Endothelial cell of umbilical vein (primary cell): ENCODE measurements at regions not wholly inside any gene's neighbourhood (a gene's known extent, or its start where the extent isn't known, plus 50 kb on each side); places are given as distances from the start of the nearest gene placed in this dataset.

Experiments used
- BruUV-seq: library from RNA; stranded (reverse); fragments of 400-500 nt; replicated peaks from 2 replicates; lab custom pipeline; 2021; lab: Mats Ljungman, UMichigan
- CTCF ChIA-PET: fragments of 300-600, 350-600 bp; sonication (Branson Sonifier 250); formaldehyde crosslinking; loops from one replicate; lab custom pipeline; 2021; ENCODE audit warnings: antibody characterized with exemption, inconsistent platforms; lab: Charles Lee
- POLR2A ChIA-PET: fragments of 300-600, 350-600 bp; sonication (Branson Sonifier 250); formaldehyde crosslinking; loops from one replicate; lab custom pipeline; 2021; ENCODE audit warnings: antibody characterized with exemption, inconsistent platforms; lab: Charles Lee
- DNase-seq: peaks from one replicate; pipeline ENCODE4 v3.0.0-alpha.2; 2011; ENCODE audit warnings: low read depth, low spot score
- FAIRE-seq: peaks from 2 replicates; lab custom pipeline; 2011; peaks lifted over from hg19 to GRCh38; lab: Jason Lieb, UNC
- H2AFZ ChIP-seq: 2 replicates; pipeline ENCODE4 v1.6.0; 2012; ENCODE audit warnings: low read depth, low read length, control low read depth, inconsistent platforms
- H3K27ac ChIP-seq: 2 replicates; pipeline ENCODE4 v1.5.1; 2011; ENCODE audit warnings: low read depth, mild to moderate bottlenecking, control low read depth, low read length, moderate library complexity; ENCODE audit not compliant: insufficient read depth
- H3K27me3 ChIP-seq, 2 experiments: 2 replicates each; pipeline versions ENCODE4 v1.6.0 to v1.6.1; 2011; ENCODE audit warnings: low read length in 2 of 2, mixed read lengths in 1 of 2; ENCODE audit not compliant: control insufficient read depth in 2 of 2, insufficient read depth in 2 of 2
- H3K36me3 ChIP-seq, 2 experiments: 2 replicates in 1 of 2; 3 replicates in 1 of 2; pipeline ENCODE4 v1.5.1; 2011; ENCODE audit warnings: low read length in 2 of 2, mild to moderate bottlenecking in 1 of 2, moderate library complexity in 1 of 2; ENCODE audit not compliant: control insufficient read depth in 2 of 2, insufficient read depth in 2 of 2; ENCODE audit errors: extremely low read depth in 1 of 2
- H3K4me1 ChIP-seq: 3 replicates; pipeline ENCODE4 v1.5.1; 2011; ENCODE audit warnings: mild to moderate bottlenecking, low read length; ENCODE audit not compliant: control insufficient read depth, insufficient read depth; ENCODE audit errors: extremely low read depth
- H3K4me2 ChIP-seq: 2 replicates; pipeline ENCODE4 v1.6.1; 2011; ENCODE audit warnings: low read length, control low read depth, mixed read lengths; ENCODE audit not compliant: insufficient read depth
- H3K4me3 ChIP-seq, 3 experiments: fragments of 200-600 bp in 1 of 3; sonication (generic), shearing (Covaris generic) in 1 of 3; replicated peaks in 1 of 3; 2 replicates each; pipeline ENCODE4 v1.5.1; 2011 to 2016; ENCODE audit warnings: control low read depth in 3 of 3, low read length in 3 of 3, mild to moderate bottlenecking in 2 of 3, inconsistent platforms in 1 of 3, low read depth in 1 of 3, moderate library complexity in 1 of 3; ENCODE audit not compliant: insufficient read depth in 1 of 3
- H3K79me2 ChIP-seq: 2 replicates; pipeline ENCODE4 v1.6.0; 2012; ENCODE audit warnings: low read length, inconsistent platforms; ENCODE audit not compliant: control insufficient read depth, insufficient read depth
- H3K9ac ChIP-seq: replicated peaks from 2 replicates; pipeline ENCODE3; 2011; ENCODE audit warnings: low read length, control low read depth; ENCODE audit not compliant: insufficient read depth; ENCODE audit errors: extremely low read depth
- H3K9me1 ChIP-seq: replicated peaks from 3 replicates; pipeline ENCODE4 v1.6.0; 2011; ENCODE audit warnings: mild to moderate bottlenecking, low read length; ENCODE audit not compliant: control insufficient read depth, insufficient read depth; ENCODE audit errors: extremely low read depth
- H3K9me3 ChIP-seq: replicated peaks from 2 replicates; pipeline ENCODE4 v1.5.1; 2012; ENCODE audit warnings: low read length, inconsistent platforms; ENCODE audit not compliant: control insufficient read depth, insufficient read depth
- H4K20me1 ChIP-seq: replicated peaks from 2 replicates; pipeline ENCODE3; 2011; ENCODE audit warnings: mild to moderate bottlenecking, low read length; ENCODE audit not compliant: control insufficient read depth, insufficient read depth; ENCODE audit errors: extremely low read depth
- EZH2 ChIP-seq: IDR thresholded peaks from 2 replicates; pipeline ENCODE4 v1.6.1; 2012; ENCODE audit warnings: borderline replicate concordance, low read depth, mild to moderate bottlenecking, moderate library complexity, low read length, inconsistent platforms; ENCODE audit not compliant: severe bottlenecking
- FOS ChIP-seq: IDR thresholded peaks from 2 replicates; pipeline ENCODE4 v1.6.1; 2011; ENCODE audit warnings: mild to moderate bottlenecking, low read length, moderate library complexity, borderline replicate concordance; ENCODE audit not compliant: insufficient read depth
- GATA2 ChIP-seq: IDR thresholded peaks from 2 replicates; pipeline ENCODE4 v1.7.0; 2011; ENCODE audit warnings: low read depth, mild to moderate bottlenecking, moderate library complexity, mixed read lengths, low read length; ENCODE audit not compliant: insufficient read length, insufficient read depth
- JUN ChIP-seq: IDR thresholded peaks from 2 replicates; pipeline ENCODE4 v1.6.1; 2011; ENCODE audit warnings: borderline replicate concordance, low read depth; ENCODE audit not compliant: insufficient read length, insufficient read depth
- MYC ChIP-seq: IDR thresholded peaks from one replicate; pipeline ENCODE4 v1.6.1; 2011; ENCODE audit warnings: mild to moderate bottlenecking, low read depth, low read length
- POLR2A ChIP-seq: IDR thresholded peaks from 2 replicates; pipeline ENCODE4 v1.6.1; 2012; ENCODE audit warnings: low read depth, mild to moderate bottlenecking, control low read depth, low read length
- POLR2AphosphoS5 ChIP-seq: IDR thresholded peaks from 2 replicates; pipeline ENCODE4 v1.6.1; 2012; ENCODE audit warnings: low read depth, mild to moderate bottlenecking, control low read depth, low read length, moderate library complexity; ENCODE audit not compliant: insufficient read depth
- dilution Hi-C: fragments of 300-500 bp; cut with MboI; formaldehyde crosslinking; loops from one replicate; pipeline ENCODE4 v1.15.0; 2019; ENCODE audit warnings: low sequenced_read_pairs; ENCODE audit not compliant: extremely low pct_ligation_motif_present
- intact Hi-C: fragments of 100-400 bp; cut with micrococcal nuclease; formaldehyde crosslinking; loops from one replicate; pipeline ENCODE4 v1.10.0; 2022
- TF ChIP-seq, protein P1 (sequence below), 2 donors: IDR thresholded peaks; 1 replicate in 1 of 2; 2 replicates in 1 of 2; pipeline ENCODE4 v1.5.1; 2011; ENCODE audit warnings: low read length in 2 of 2, mild to moderate bottlenecking in 2 of 2, moderate library complexity in 2 of 2, control low read depth in 1 of 2, inconsistent platforms in 1 of 2, low read depth in 1 of 2; ENCODE audit not compliant: insufficient read depth in 1 of 2; ENCODE audit errors: extremely low read depth in 1 of 2
- TF ChIP-seq, protein P2 (sequence below): IDR thresholded peaks from 2 replicates; pipeline ENCODE4 v1.6.1; 2011; ENCODE audit not compliant: insufficient read depth, insufficient read length

DNA sequence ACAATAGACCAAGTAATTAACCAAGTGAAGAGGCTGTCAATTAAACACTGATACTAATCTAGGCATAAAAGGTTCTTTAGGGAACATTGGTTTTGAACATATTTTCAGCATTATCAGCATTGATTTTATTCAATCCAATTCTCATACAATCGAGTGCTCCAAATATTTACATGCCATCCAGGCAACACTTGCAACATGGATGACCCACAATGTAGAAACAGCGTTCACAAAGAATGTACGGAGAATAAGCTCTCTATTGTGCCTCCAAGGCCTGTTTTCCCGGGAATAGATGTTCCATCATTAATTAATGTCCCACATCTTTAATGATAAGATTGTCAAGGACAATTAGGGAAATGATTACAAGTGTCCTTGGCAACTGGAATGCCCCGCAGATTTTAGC lies 117.4 kb downstream of the RFX6 start:
- POLR2A ChIA-PET, result no interaction called here
- Histone ChIP-seq H3K36me3 (no peaks in the 10 kb centered on the region), H4K20me1 (no peaks in the 10 kb centered on the region), H3K4me2 (no peak overlapping the region), H3K4me1 (no peaks in the 10 kb centered on the region), H3K4me3 (no peak overlapping the region), H3K27me3 (no peaks in the 10 kb centered on the region), H2AFZ (no peak overlapping the region), H3K9me3 (no peaks in the 10 kb centered on the region), H3K9me1 (no peaks in the 10 kb centered on the region), H3K79me2 (no peaks in the 10 kb centered on the region), H3K9ac (no peak overlapping the region), H3K27ac (no peak overlapping the region)
- TF ChIP-seq JUN (no peak), POLR2AphosphoS5 (no peak), GATA2 (no peak)
- TF ChIP-seq, protein P1, sequence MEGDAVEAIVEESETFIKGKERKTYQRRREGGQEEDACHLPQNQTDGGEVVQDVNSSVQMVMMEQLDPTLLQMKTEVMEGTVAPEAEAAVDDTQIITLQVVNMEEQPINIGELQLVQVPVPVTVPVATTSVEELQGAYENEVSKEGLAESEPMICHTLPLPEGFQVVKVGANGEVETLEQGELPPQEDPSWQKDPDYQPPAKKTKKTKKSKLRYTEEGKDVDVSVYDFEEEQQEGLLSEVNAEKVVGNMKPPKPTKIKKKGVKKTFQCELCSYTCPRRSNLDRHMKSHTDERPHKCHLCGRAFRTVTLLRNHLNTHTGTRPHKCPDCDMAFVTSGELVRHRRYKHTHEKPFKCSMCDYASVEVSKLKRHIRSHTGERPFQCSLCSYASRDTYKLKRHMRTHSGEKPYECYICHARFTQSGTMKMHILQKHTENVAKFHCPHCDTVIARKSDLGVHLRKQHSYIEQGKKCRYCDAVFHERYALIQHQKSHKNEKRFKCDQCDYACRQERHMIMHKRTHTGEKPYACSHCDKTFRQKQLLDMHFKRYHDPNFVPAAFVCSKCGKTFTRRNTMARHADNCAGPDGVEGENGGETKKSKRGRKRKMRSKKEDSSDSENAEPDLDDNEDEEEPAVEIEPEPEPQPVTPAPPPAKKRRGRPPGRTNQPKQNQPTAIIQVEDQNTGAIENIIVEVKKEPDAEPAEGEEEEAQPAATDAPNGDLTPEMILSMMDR (IDR thresholded peaks at IDR 0.05; ENCODE audit: extremely low read depth in 1 of 2, insufficient read depth in 1 of 2, low read depth in 1 of 2, low read length in 2 of 2), result no peak
- CTCF ChIA-PET, result no interaction called here
- no TSS peak for BruUV-seq
- dilution Hi-C loops, result no loop called here
- DNase-seq, result no peak
- intact Hi-C loops, result no loop called here
- no peak for FAIRE-seq

DNA sequence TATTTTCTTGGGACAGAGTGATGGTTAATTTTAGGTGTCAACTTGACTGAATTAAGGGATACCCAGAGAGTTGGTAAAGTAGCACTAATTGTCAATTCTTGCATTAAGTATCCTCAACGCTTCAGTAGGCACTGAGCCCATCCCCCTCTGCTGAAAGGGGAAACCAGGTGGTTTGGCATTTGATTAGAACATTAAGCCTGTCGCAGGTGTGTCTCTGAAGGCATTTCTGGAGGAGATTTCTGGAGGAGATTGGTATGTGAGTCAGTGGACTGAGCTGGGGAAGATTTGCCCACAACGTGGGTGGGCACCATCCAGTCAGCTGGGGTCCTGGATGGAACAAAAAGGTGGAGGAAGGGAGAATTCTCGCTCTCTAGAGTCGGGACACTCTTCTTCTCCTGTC lies 119.8 kb downstream of the RFX6 start:
- DNase-seq (no peak), FAIRE-seq (no peak)
- BruUV-seq, result no TSS peak
- Histone ChIP-seq H3K4me1 (no peaks in the 10 kb centered on the region), H3K36me3 (no peaks in the 10 kb centered on the region), H3K9me3 (no peaks in the 10 kb centered on the region), H3K27me3 (no peaks in the 10 kb centered on the region), H3K79me2 (no peaks in the 10 kb centered on the region), H3K27ac (no peak overlapping the region), H3K4me2 (no peak overlapping the region), H4K20me1 (no peaks in the 10 kb centered on the region), H3K9ac (no peak overlapping the region), H3K9me1 (no peaks in the 10 kb centered on the region), H2AFZ (no peak overlapping the region), H3K4me3 (no peak overlapping the region)
- ChIA-PET CTCF (no interaction called here), POLR2A (no interaction called here)
- intact Hi-C loops (no loop called here), dilution Hi-C loops (no loop called here)
- TF ChIP-seq GATA2 (no peak), POLR2A (no peak), POLR2AphosphoS5 (no peak), MYC (no peak), FOS (no peak), EZH2 (no peak), JUN (no peak)
- TF ChIP-seq, protein P1 (IDR thresholded peaks at IDR 0.05; ENCODE audit: extremely low read depth in 1 of 2, insufficient read depth in 1 of 2, low read depth in 1 of 2, low read length in 2 of 2), result no peak
- TF ChIP-seq, protein P2, sequence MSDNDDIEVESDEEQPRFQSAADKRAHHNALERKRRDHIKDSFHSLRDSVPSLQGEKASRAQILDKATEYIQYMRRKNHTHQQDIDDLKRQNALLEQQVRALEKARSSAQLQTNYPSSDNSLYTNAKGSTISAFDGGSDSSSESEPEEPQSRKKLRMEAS, result no peak
